NT2/D1 (cell line): ENCODE measurements at regions not wholly inside any gene's neighbourhood (a gene's known extent, or its start where the extent isn't known, plus 50 kb on each side); places are given as distances from the start of the nearest gene placed in this dataset.

Source experiments
- DNase-seq: peaks from one replicate; pipeline ENCODE4 v3.0.0-alpha.2; 2011; ENCODE audit warnings: low read depth, low spot score
- H3K27me3 ChIP-seq: 2 replicates; pipeline ENCODE4 v1.6.0; 2011; ENCODE audit warnings: mild to moderate bottlenecking; ENCODE audit not compliant: insufficient read length, insufficient read depth
- H3K36me3 ChIP-seq: 2 replicates; pipeline ENCODE4 v1.6.1; 2011; ENCODE audit warnings: mild to moderate bottlenecking, low read length, mixed read lengths; ENCODE audit not compliant: insufficient read depth, insufficient read length
- H3K4me1 ChIP-seq: 2 replicates; pipeline ENCODE4 v1.5.1; 2011; ENCODE audit not compliant: insufficient read depth, insufficient read length
- H3K4me3 ChIP-seq: 2 replicates; pipeline ENCODE4 v1.5.1; 2011; ENCODE audit warnings: low read depth; ENCODE audit not compliant: insufficient read length
- H3K9ac ChIP-seq: 2 replicates; pipeline ENCODE4 v1.6.0; 2011; ENCODE audit warnings: low read depth; ENCODE audit not compliant: insufficient read length
- H3K9me3 ChIP-seq: 2 replicates; pipeline ENCODE4 v1.5.1; 2011; ENCODE audit warnings: mild to moderate bottlenecking, low read length; ENCODE audit not compliant: insufficient read depth
- SUZ12 ChIP-seq: IDR thresholded peaks from 2 replicates; pipeline ENCODE4 v1.6.1; 2011; ENCODE audit not compliant: insufficient read length, insufficient read depth; ENCODE audit errors: extremely low read depth
- YY1 ChIP-seq: IDR thresholded peaks from 2 replicates; pipeline ENCODE4 v1.6.1; 2011; ENCODE audit not compliant: insufficient read length, insufficient read depth
- ZNF274 ChIP-seq: IDR thresholded peaks from 2 replicates; pipeline ENCODE4 v1.6.1; 2011; ENCODE audit warnings: mild to moderate bottlenecking, low read depth, low read length

DNA sequence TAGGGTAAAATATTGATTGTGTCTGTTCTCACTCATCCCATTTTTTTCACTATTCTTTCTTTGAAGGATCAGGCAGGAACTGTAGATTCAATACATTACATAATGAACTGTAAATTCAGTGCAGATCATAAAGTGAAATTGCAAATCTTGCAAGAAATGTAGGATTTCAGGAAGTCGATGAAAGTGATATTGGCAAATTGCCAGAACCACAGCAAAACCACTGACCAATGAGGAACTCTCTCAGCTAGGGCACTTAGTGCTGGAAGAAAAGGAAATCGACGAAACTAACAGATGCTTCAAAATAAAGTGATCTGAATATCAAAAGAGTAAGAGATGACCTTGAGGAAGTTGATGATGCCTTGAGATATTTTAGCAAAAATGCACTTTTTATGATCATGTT lies 157.6 kb downstream of the AACS start:
- Histone ChIP-seq H3K4me3 (no peak overlapping the region), H3K9ac (no peak overlapping the region), H3K27me3 (no peaks in the 10 kb centered on the region), H3K36me3 (no peaks in the 10 kb centered on the region), H3K4me1 (peaks cover under 1% of the 10 kb centered on the region), H3K9me3 (peaks cover 13% of the 10 kb centered on the region; the same call in 1 of the 2 replicates)
- TF ChIP-seq ZNF274 (no peak), SUZ12 (no peak), YY1 (no peak)
- no peak for DNase-seq

DNA sequence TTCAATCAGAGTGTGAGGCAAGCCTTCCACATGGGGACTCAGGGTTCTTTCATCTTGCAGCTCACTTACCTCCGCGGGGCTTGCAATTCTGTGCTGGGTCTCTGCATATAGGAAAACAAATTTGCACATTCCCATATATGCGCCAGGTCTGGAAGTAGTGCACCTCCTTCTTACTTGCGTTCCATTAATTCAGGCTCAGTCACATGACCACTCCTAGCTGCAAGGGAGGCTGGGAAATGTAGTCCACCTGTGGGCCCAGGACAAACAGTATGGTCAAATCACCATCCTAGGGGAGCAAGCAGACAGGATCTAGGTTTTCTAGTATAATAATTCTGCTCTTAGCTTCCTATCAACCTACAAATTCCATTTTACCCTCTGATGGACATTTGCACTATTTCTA lies 160.4 kb downstream of the AACS start:
- H3K36me3 ChIP-seq: no peaks in the 10 kb centered on the region
- H3K9ac ChIP-seq: no peak overlapping the region
- H3K4me3 ChIP-seq: no peak overlapping the region
- no peak for DNase-seq
- no peaks in the 10 kb centered on the region for H3K27me3 ChIP-seq
- TF ChIP-seq YY1 (no peak), ZNF274 (no peak), SUZ12 (no peak)
- H3K4me1 ChIP-seq: no peaks in the 10 kb centered on the region
- peaks cover 13% of the 10 kb centered on the region; the same call in 1 of the 2 replicates for H3K9me3 ChIP-seq

DNA sequence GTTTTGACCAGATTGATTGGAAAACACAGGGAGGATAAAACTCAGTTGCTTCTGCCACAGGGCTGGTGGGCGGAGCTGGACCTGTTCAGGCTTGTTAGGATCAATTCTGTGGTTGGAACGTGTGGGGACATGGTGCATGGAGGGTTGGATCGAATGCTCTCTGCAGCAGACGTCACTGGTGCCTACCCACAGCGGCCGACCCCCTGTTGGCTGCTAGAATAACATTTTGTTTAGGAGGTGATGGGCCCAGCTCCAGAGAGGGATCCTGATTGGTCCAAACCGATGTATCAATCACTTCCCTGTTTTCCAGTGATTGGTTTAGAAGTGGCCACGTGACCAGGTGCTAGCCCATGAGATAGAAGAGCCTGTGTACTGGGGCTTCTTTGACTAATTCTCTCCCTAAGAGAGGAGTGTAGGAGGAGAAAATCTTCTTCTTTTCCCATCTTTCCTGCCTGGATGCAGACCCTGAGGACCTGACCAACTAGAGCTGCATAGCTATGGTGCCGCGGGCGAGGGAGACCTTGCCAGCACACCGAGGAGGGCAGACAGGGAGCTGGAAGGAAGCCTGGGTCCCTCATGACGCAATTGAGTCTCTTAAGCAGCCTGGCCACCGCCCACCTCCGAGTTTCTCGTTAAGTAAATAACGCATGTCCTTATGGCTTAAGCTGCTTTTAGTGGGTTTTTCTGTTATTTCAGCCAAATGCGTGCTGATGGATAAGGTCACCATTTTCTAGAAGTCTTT lies 163.5 kb downstream of the AACS start:
- DNase-seq: no peak
- Histone ChIP-seq H3K4me1 (no peaks in the 10 kb centered on the region), H3K9ac (no peak overlapping the region), H3K4me3 (no peak overlapping the region), H3K27me3 (no peaks in the 10 kb centered on the region), H3K9me3 (peaks cover 13% of the 10 kb centered on the region; the same call in 1 of the 2 replicates), H3K36me3 (no peaks in the 10 kb centered on the region)
- TF ChIP-seq SUZ12: no peak

DNA sequence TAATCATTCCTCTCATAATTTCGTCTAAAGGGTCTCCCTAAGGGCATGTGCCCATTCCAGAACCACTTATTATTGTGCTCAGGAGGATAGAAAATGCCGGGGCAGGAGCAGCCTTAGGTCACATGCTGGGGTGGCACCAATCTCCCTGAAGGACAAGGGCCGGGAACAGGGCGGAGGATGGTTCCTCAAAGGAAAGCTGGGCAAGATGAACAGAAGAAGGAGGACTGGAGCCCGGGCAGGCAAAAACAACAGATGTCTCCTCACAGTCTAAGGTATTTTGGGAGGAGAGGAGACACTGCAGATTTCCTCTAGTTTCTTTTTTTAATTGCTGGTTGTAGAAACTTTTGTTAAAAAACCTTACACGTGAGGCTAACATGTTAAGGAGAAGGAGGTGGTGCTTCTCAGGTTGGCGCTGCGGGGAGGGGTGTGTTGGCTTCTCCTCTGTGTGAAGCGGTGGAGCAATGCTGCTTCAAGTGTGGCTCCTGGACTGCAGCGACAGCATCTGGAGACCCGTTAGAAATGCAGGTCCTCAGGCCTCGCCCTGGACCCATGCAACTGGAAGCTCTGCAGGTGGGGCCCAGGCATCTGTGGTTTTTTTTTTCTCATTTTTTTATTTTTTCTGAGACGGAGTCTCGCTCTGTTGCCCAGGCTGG lies 164.8 kb downstream of the AACS start:
- Histone ChIP-seq H3K36me3 (no peaks in the 10 kb centered on the region), H3K9ac (no peak overlapping the region), H3K9me3 (peaks cover 10% of the 10 kb centered on the region; the same call in 1 of the 2 replicates), H3K27me3 (no peaks in the 10 kb centered on the region), H3K4me3 (no peak overlapping the region), H3K4me1 (peaks cover 5% of the 10 kb centered on the region)
- DNase-seq: no peak
- TF ChIP-seq SUZ12 (no peak), ZNF274 (no peak), YY1 (no peak)

DNA sequence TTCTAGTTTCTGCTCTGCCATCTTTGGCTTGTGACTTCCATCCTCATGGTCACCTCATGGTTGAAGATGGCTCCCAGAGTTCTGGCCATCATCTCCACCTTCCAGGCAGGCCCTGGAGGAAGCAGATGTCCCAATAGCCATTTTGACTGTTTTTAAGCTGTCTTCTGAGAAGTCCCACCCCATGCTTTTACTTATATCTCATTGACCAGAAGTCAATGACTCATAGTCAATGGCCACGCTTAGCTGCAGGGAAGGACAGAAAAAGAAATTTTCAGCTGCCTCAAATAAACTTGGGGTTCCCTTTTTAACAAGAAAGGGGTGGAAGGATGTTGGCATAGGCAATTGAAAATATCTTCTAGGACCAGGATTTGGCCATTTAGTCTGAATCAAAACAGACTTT lies 168.1 kb downstream of the AACS start:
- Histone ChIP-seq H3K4me1 (peaks cover 7% of the 10 kb centered on the region), H3K9me3 (no peaks in the 10 kb centered on the region), H3K36me3 (no peaks in the 10 kb centered on the region), H3K4me3 (no peak overlapping the region), H3K27me3 (no peaks in the 10 kb centered on the region), H3K9ac (no peak overlapping the region)
- TF ChIP-seq SUZ12 (no peak), YY1 (no peak), ZNF274 (no peak)
- no peak for DNase-seq

DNA sequence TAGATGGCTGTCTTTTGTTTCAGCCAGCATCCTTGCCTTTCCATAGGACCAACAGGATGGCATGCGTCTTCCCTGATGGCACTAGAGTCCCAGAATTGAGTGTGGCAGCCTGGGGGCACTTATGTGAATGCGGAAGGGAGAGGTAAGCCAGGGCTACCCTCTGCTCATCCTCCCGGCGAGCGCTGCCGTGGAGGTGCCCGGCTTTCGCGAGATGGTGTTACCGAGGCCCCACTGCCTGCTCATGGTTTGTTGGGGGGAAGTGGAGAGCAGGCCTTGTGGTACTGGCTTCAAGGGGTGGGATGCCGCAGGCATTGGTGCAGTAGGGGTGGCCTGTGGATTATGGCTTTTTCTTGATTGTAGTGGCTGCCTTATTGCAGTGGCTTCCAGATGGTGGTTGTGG lies 174.3 kb downstream of the AACS start:
- H3K4me3 ChIP-seq: no peak overlapping the region
- H3K27me3 ChIP-seq: no peaks in the 10 kb centered on the region
- peaks cover 6% of the 10 kb centered on the region for H3K4me1 ChIP-seq
- no peak overlapping the region for H3K9ac ChIP-seq
- H3K9me3 ChIP-seq: no peaks in the 10 kb centered on the region
- no peak for TF ChIP-seq YY1
- no peak for TF ChIP-seq SUZ12
- TF ChIP-seq ZNF274: no peak
- DNase-seq: no peak
- peaks cover 2% of the 10 kb centered on the region for H3K36me3 ChIP-seq

DNA sequence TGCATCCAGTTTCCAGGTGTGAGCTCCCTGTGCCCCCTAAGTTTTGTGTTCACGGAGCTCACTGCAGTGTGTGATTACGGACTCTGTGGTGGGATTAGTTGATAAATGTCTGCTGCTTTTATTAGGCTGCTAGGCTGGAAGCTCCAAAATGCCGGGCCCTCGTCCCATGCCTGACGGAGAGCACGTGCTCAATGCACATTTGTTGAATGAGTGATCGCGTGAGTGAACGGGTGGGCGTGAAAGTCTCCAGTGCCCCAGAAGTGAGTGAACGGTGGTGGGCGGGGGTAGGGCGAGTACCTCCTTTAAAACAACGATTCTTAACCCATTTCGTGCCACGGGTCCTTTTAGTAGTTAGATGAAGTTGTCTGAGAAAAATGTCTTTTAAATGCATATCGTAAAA lies 175.5 kb downstream of the AACS start:
- Histone ChIP-seq H3K4me1 (peaks cover 5% of the 10 kb centered on the region), H3K4me3 (no peak overlapping the region), H3K9me3 (no peaks in the 10 kb centered on the region), H3K9ac (no peak overlapping the region), H3K27me3 (no peaks in the 10 kb centered on the region), H3K36me3 (peaks cover 2% of the 10 kb centered on the region)
- DNase-seq: no peak
- TF ChIP-seq ZNF274 (no peak), YY1 (no peak), SUZ12 (no peak)
